ENCODE measurements at regions not wholly inside any gene's neighbourhood (a gene's known extent, or its start where the extent isn't known, plus 50 kb on each side); places are given as distances from the start of the nearest gene placed in this dataset.

- 62 to 64% methylated on average over 2 to 4 of the region's 4 CpGs for WGBS, 2 donors (ENCODE audit: low coverage in 1 of 2)
- Histone ChIP-seq H3K27ac (no peak overlapping the region), H3K9me3 (no peaks in the 10 kb centered on the region), H3K4me3 (no peak overlapping the region), H3K36me3 (no peaks in the 10 kb centered on the region), H3K27me3 (no peaks in the 10 kb centered on the region), H3K4me1 (no peaks in the 10 kb centered on the region)
- TF ChIP-seq, protein P1, sequence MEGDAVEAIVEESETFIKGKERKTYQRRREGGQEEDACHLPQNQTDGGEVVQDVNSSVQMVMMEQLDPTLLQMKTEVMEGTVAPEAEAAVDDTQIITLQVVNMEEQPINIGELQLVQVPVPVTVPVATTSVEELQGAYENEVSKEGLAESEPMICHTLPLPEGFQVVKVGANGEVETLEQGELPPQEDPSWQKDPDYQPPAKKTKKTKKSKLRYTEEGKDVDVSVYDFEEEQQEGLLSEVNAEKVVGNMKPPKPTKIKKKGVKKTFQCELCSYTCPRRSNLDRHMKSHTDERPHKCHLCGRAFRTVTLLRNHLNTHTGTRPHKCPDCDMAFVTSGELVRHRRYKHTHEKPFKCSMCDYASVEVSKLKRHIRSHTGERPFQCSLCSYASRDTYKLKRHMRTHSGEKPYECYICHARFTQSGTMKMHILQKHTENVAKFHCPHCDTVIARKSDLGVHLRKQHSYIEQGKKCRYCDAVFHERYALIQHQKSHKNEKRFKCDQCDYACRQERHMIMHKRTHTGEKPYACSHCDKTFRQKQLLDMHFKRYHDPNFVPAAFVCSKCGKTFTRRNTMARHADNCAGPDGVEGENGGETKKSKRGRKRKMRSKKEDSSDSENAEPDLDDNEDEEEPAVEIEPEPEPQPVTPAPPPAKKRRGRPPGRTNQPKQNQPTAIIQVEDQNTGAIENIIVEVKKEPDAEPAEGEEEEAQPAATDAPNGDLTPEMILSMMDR (IDR thresholded peaks at IDR 0.05) = no peak
- no peak for TF ChIP-seq POLR2A (IDR thresholded peaks at IDR 0.05)
- no peak for TF ChIP-seq POLR2AphosphoS5 (IDR thresholded peaks at IDR 0.05)
- no peak for TF ChIP-seq EP300 (IDR thresholded peaks at IDR 0.05)
- no peak for ATAC-seq
Measured at GRCh38 chr2:138107288-138107687, 143.0 kb downstream of the HNMT start.

DNA sequence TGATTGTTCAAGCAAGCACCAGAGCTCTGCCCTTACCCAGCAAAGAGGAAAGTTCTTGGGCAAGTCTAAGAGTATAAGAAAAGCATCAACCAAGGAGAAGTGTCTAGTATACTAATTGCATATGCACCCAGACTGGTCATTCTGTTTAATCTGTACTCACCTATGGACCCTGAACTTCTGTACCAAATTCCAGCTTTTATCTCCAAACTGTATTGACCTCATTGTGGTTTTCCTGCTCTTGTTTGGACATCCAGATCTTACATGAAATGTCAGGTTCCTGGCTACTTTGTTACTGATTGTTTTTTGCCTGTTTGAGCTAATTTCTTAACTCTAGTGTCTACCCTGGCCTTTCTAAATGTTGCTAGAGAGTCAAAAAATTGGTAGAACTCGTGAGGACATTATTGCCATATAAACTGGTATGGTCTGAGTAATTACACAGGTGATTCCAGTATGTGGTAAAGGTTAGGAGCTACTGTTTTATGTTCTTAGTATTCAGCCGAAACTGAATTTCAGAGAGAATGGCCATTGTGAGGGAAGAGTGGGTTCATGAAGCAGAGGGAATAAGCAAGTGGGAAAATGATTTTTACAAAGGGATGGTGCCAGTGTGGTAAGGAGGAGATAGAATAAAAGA, 146.3 kb downstream of the HNMT start:
- H3K27me3 ChIP-seq = no peaks in the 10 kb centered on the region
- no peak overlapping the region for H3K27ac ChIP-seq
- WGBS, 2 donors (ENCODE audit: low coverage in 1 of 2) = 79 to 100% methylated on average over 1 to 2 of the region's 2 CpGs
- no peaks in the 10 kb centered on the region for H3K36me3 ChIP-seq
- TF ChIP-seq POLR2AphosphoS5 (IDR thresholded peaks at IDR 0.05) (no peak), POLR2A (IDR thresholded peaks at IDR 0.05) (no peak), EP300 (IDR thresholded peaks at IDR 0.05) (no peak)
- TF ChIP-seq, protein P1 (IDR thresholded peaks at IDR 0.05) = no peak
- H3K4me3 ChIP-seq = no peak overlapping the region
- no peaks in the 10 kb centered on the region for H3K4me1 ChIP-seq
- no peak for ATAC-seq
- H3K9me3 ChIP-seq = no peaks in the 10 kb centered on the region

DNA sequence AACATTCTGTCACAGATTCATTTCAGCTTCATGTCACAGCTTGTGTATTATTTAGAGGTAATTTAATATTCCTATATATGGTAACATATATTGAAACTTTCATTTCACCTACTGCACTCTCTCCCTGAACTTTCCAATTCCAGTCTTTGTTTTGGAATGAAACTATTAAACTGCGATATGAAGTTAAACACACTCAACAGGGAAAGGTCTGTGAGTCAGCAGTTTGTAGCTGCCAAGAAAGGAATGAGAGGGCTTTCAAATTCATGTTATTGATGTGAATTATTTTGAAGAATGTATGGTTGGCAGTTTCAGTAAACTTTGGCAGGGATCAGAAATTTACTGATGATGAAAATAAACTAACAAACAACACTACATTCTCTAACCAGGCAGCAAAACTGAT, 148.3 kb downstream of the HNMT start:
- no peak for ATAC-seq
- Histone ChIP-seq H3K36me3 (no peaks in the 10 kb centered on the region), H3K27me3 (no peaks in the 10 kb centered on the region), H3K27ac (no peak overlapping the region), H3K4me3 (no peak overlapping the region), H3K4me1 (no peaks in the 10 kb centered on the region), H3K9me3 (no peaks in the 10 kb centered on the region)
- 21 to 29% methylated on average over 1 of the region's 1 CpG for WGBS, 2 donors (ENCODE audit: low coverage in 1 of 2)
- TF ChIP-seq POLR2AphosphoS5 (IDR thresholded peaks at IDR 0.05) (no peak), POLR2A (IDR thresholded peaks at IDR 0.05) (no peak), EP300 (IDR thresholded peaks at IDR 0.05) (no peak)
- TF ChIP-seq, protein P1 (IDR thresholded peaks at IDR 0.05) = no peak

- TF ChIP-seq, protein P1 (IDR thresholded peaks at IDR 0.05) = no peak
- TF ChIP-seq POLR2AphosphoS5 (IDR thresholded peaks at IDR 0.05) (no peak), EP300 (IDR thresholded peaks at IDR 0.05) (no peak), POLR2A (IDR thresholded peaks at IDR 0.05) (no peak)
- no peak for ATAC-seq
- H3K9me3 ChIP-seq = no peaks in the 10 kb centered on the region
- no peaks in the 10 kb centered on the region for H3K4me1 ChIP-seq
- H3K27me3 ChIP-seq = no peaks in the 10 kb centered on the region
- WGBS, 2 donors (ENCODE audit: low coverage in 1 of 2) = 87 to 95% methylated on average over 4 of the region's 4 CpGs
- H3K36me3 ChIP-seq = no peaks in the 10 kb centered on the region
- no peak overlapping the region for H3K27ac ChIP-seq
- no peak overlapping the region for H3K4me3 ChIP-seq
Measured at GRCh38 chr2:138113871-138114525, 149.7 kb downstream of the HNMT start.

GRCh38 chr2:138115666-138116065, 151.4 kb downstream of the HNMT start:
- Histone ChIP-seq H3K9me3 (no peaks in the 10 kb centered on the region), H3K27ac (no peak overlapping the region), H3K36me3 (no peaks in the 10 kb centered on the region), H3K4me3 (no peak overlapping the region), H3K4me1 (no peaks in the 10 kb centered on the region), H3K27me3 (no peaks in the 10 kb centered on the region)
- no peak for ATAC-seq
- TF ChIP-seq POLR2AphosphoS5 (IDR thresholded peaks at IDR 0.05) (no peak), EP300 (IDR thresholded peaks at IDR 0.05) (no peak), POLR2A (IDR thresholded peaks at IDR 0.05) (no peak)
- TF ChIP-seq, protein P1 (IDR thresholded peaks at IDR 0.05) = no peak

All from gastroesophageal sphincter (tissue), 4 donors.